GM10248 (cell line): ENCODE measurements at regions not wholly inside any gene's neighbourhood (a gene's known extent, or its start where the extent isn't known, plus 50 kb on each side); places are given as distances from the start of the nearest gene placed in this dataset.

Experiments
- CTCF ChIA-PET: fragments of 300-600 bp; sonication (Branson Sonifier 250); formaldehyde crosslinking; extraction: SDS; loops from one replicate; lab custom pipeline; 2021; ENCODE audit warnings: antibody characterized with exemption; lab: Yijun Ruan, JAX
- POLR2A ChIA-PET: fragments of 350-650 bp; sonication (Branson Sonifier 250); formaldehyde crosslinking; extraction: SDS; loops from one replicate; lab custom pipeline; 2020; ENCODE audit warnings: antibody characterized with exemption; lab: Yijun Ruan, JAX
- DNase-seq: peaks from one replicate; pipeline ENCODE4 v3.0.0; 2012; ENCODE audit errors: extremely low spot score
- CTCF ChIP-seq: IDR thresholded peaks from 2 replicates; pipeline ENCODE4 v1.5.1; 2012; ENCODE audit warnings: mild to moderate bottlenecking, low read depth; ENCODE audit errors: extremely low read depth, missing control alignments, control extremely low read depth

DNA sequence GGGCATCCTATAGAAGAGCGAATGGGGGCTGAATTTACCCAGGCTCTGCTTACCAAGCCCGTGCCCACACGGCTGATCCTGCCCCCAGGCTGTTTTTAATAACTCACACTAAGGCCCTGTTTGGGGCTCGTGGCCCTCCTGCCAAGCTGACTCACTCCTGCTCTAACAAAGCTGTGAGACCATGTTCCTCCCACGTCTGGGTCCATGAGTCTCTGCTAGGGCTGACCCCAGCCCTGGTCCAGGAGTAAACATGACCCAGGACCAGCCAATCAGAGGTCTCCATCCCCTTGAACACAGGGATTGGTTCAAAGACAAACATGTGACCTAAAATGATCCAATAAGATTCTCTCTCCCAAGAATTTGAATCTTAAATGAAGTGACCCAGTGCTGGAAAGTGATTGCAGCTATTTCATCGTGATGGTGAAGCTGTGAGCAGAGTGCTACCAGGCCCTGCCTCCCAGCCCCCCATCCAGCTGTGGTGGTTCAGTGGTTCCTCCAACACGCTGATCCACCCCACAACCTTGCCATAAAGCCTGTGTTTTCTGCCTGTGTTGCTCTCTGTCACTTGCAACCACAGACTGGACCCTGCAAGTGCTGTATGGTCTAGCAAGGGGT lies 57.2 kb downstream of the C16orf82 start:
- no peak for DNase-seq
- ChIA-PET POLR2A (no interaction called here), CTCF (no interaction called here)
- no peak for TF ChIP-seq CTCF

- DNase-seq, result no peak
- no peak for TF ChIP-seq CTCF
- CTCF ChIA-PET, result no interaction called here
- POLR2A ChIA-PET, result no interaction called here
These were observed 60.6 kb downstream of the C16orf82 start for GRCh38 chr16:27127308-27127707.

- TF ChIP-seq CTCF, result no peak
- no peak for DNase-seq
- ChIA-PET CTCF (no interaction called here), POLR2A (no interaction called here)
These were observed 62.7 kb downstream of the C16orf82 start for GRCh38 chr16:27129401-27129800.

DNA sequence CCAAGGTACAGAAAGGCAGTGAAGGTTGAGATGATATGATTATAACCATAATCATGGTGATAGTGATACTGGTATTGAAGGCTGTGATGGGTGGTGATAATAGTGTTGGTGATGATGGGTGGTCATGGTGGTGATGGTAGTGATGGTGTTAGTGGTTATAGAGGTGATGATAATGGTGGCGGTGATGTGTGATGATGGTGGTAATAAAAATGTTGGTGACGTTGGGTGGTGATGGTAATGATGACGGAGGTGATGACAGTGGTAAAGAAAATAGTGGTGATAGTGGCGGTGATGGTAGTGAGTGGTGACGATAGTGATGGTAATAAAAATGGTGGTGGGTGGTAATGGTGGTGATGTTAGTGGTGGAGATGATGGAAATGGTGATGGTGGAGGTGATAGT lies 65.1 kb upstream of the KDM8 start:
- ChIA-PET POLR2A (no interaction called here), CTCF (no interaction called here)
- no peak for DNase-seq
- no peak for TF ChIP-seq CTCF

DNA sequence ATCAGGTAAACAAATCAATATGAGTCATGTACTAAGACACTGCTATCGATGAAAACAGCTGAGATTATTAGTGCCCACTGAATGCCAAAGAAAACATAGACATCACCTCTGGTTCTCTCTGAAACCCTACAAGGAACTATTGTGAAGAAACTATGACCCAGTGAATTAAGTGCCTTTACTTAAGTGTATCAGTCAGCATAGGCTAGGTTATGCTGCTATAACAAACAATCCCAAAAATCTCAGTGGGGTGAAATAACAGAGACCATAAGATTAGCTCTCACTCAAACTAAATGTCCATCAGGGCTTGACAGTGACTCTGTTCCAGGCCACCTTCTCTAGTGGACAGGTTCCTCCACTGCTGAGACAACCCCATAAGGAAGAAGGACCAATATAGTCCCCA lies 57.7 kb upstream of the KDM8 start:
- ChIA-PET CTCF (interaction anchor here (1.0 to 2.8 kb wide), 2 partner anchors 10 to 19 kb away, joined by 3 to 12 read pairs; no protein-coding TSS in a partner anchor), POLR2A (no interaction called here)
- no peak for TF ChIP-seq CTCF
- DNase-seq, result no peak

DNA sequence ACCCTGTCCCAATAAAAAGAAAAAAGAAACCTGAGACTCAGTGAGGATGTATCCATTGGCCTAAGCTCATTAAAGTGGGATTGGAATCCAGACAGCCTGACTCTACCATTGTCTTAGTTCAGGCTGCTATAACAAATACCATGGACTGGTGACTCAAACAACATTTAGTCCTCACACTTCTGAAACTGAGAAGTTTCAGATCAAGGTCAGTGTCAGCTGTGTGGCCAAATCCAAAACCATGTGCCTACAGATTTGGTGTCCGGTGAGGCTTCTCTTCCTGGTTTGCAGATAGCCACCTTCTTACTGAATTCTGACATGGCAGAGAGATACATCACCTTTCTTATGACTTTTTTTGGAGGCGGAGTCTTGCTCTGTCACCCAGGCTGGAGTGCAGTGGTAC lies 53.3 kb upstream of the KDM8 start:
- ChIA-PET POLR2A (no interaction called here), CTCF (interaction anchor here (1.8 to 3.6 kb wide), 2 partner anchors 9 to 29 kb away, joined by 5 to 16 read pairs; no protein-coding TSS in a partner anchor)
- no peak for TF ChIP-seq CTCF
- no peak for DNase-seq
